GM23338 (cell line): ENCODE measurements at regions not wholly inside any gene's neighbourhood (a gene's known extent, or its start where the extent isn't known, plus 50 kb on each side); places are given as distances from the start of the nearest gene placed in this dataset.
"Not testable (repeated sequence)": the region's sequence is repeated elsewhere in the genome, so short reads cannot be mapped to it uniquely, and the experiment has no call there.

Experiments
- ATAC-seq: fragments of 200-7000 bp; cut with Tn5 transposase; 3 replicates; pipeline ENCODE4 v1.9.1; 2020
- DNase-seq: peaks from one replicate; pipeline ENCODE4 v3.0.0-alpha.2; 2015; ENCODE audit warnings: low spot score
- H2AFZ ChIP-seq: fragments of 200-600 bp; sonication (generic); 2 replicates; pipeline ENCODE4 v1.8.0; 2016; ENCODE audit warnings: antibody characterized with exemption, mild to moderate bottlenecking, moderate library complexity
- H3F3A ChIP-seq: fragments of 200-600 bp; sonication (generic); replicated peaks from 2 replicates; pipeline ENCODE4 v1.8.0; 2017; ENCODE audit warnings: antibody characterized with exemption, mixed run types, low read depth
- H3K27ac ChIP-seq: fragments of 200-600 bp; sonication (generic); 2 replicates; pipeline ENCODE4 v1.6.1; 2016; ENCODE audit warnings: low read depth
- H3K27me3 ChIP-seq: fragments of 200-600 bp; sonication (generic); 2 replicates; pipeline ENCODE4 v1.8.0; 2016; ENCODE audit warnings: mild to moderate bottlenecking, mixed run types, moderate library complexity; ENCODE audit not compliant: insufficient read depth
- H3K36me3 ChIP-seq: fragments of 200-600 bp; sonication (generic); 2 replicates; pipeline ENCODE4 v1.8.0; 2016; ENCODE audit warnings: mild to moderate bottlenecking; ENCODE audit not compliant: insufficient read depth
- H3K4me1 ChIP-seq: fragments of 200-600 bp; sonication (generic); 2 replicates; pipeline ENCODE4 v1.8.0; 2016; ENCODE audit warnings: mild to moderate bottlenecking, moderate library complexity; ENCODE audit not compliant: insufficient read depth
- H3K4me2 ChIP-seq: fragments of 200-600 bp; sonication (generic); 2 replicates; pipeline ENCODE4 v1.7.1; 2017; ENCODE audit warnings: mixed run types
- H3K4me3 ChIP-seq: fragments of 200-600 bp; sonication (generic); 2 replicates; pipeline ENCODE4 v1.6.1; 2016; ENCODE audit warnings: mixed run types
- H3K79me2 ChIP-seq: fragments of 200-600 bp; sonication (generic); replicated peaks from 2 replicates; pipeline ENCODE4 v1.8.0; 2017; ENCODE audit warnings: mild to moderate bottlenecking; ENCODE audit not compliant: insufficient read depth
- H3K9me2 ChIP-seq: fragments of 200-600 bp; sonication (generic); 2 replicates; pipeline ENCODE4 v1.8.0; 2017; ENCODE audit not compliant: insufficient read depth
- H4K20me1 ChIP-seq: fragments of 200-600 bp; sonication (generic); replicated peaks from 2 replicates; pipeline ENCODE4 v1.8.0; 2017; ENCODE audit warnings: mild to moderate bottlenecking; ENCODE audit not compliant: insufficient read depth
- H3K27ac Mint-ChIP-seq: 2 replicates; pipeline ENCODE4 v1.8.0; 2020; ENCODE audit warnings: inconsistent platforms, mild to moderate bottlenecking, moderate library complexity, mixed read lengths
- H3K27me3 Mint-ChIP-seq: 3 replicates; pipeline ENCODE4 v1.8.0; 2022; ENCODE audit warnings: low read depth, mild to moderate bottlenecking, moderate library complexity, mixed read lengths, inconsistent platforms; ENCODE audit not compliant: insufficient read depth, poor library complexity
- H3K36me3 Mint-ChIP-seq: 3 replicates; pipeline ENCODE4 v1.8.0; 2021; ENCODE audit warnings: low read depth, mild to moderate bottlenecking, inconsistent platforms, moderate library complexity, mixed read lengths
- H3K4me1 Mint-ChIP-seq: 3 replicates; pipeline ENCODE4 v1.8.0; 2020; ENCODE audit warnings: mild to moderate bottlenecking, inconsistent platforms, mixed read lengths
- H3K4me3 Mint-ChIP-seq: 3 replicates; pipeline ENCODE4 v1.8.0; 2021; ENCODE audit warnings: moderate library complexity, mild to moderate bottlenecking, inconsistent platforms, mixed read lengths
- H3K9me3 Mint-ChIP-seq: 3 replicates; pipeline ENCODE4 v1.8.0; 2020; ENCODE audit warnings: moderate library complexity, mild to moderate bottlenecking, inconsistent platforms, mixed read lengths
- CREB1 ChIP-seq: fragments of 250-450 bp; sonication (Bioruptor Pico); IDR thresholded peaks from 2 replicates; pipeline ENCODE4 v1.5.0; 2020; ENCODE audit warnings: low read depth, mild to moderate bottlenecking, moderate library complexity
- EZH2 ChIP-seq: fragments of 200-600 bp; sonication (generic); IDR thresholded peaks from one replicate; pipeline ENCODE4 v1.8.0; 2017; ENCODE audit warnings: antibody characterized with exemption, mild to moderate bottlenecking, low read depth; ENCODE audit not compliant: unreplicated experiment
- NANOG ChIP-seq: IDR thresholded peaks from 2 replicates; pipeline ENCODE4 v1.6.1; 2016; ENCODE audit warnings: antibody characterized with exemption, borderline replicate concordance
- STAT1 ChIP-seq: IDR thresholded peaks from one replicate; pipeline ENCODE4 v1.6.1; 2016; ENCODE audit warnings: antibody characterized with exemption; ENCODE audit not compliant: unreplicated experiment
- ZNF331 ChIP-seq: fragments of 250-450 bp; sonication (Bioruptor Pico); IDR thresholded peaks from 2 replicates; pipeline ENCODE4 v1.5.0; 2020; ENCODE audit warnings: low read depth, mild to moderate bottlenecking, moderate library complexity
- TF ChIP-seq, protein P1 (sequence below), 2 experiments: fragments of 200-600 bp in 1 of 2; sonication (generic) in 1 of 2; conservative IDR thresholded peaks; 2 replicates each; pipeline versions ENCODE4 v1.5.1 to v1.6.1; 2016 to 2017; ENCODE audit warnings: antibody characterized with exemption in 2 of 2, low read depth in 2 of 2, mild to moderate bottlenecking in 2 of 2, moderate library complexity in 1 of 2
- TF ChIP-seq, protein P2 (sequence below): IDR thresholded peaks from one replicate; pipeline ENCODE4 v1.6.1; 2018; ENCODE audit warnings: antibody characterized with exemption; ENCODE audit not compliant: unreplicated experiment
- TF ChIP-seq, protein P3 (sequence below): IDR thresholded peaks from 2 replicates; pipeline ENCODE4 v1.6.1; 2016; ENCODE audit warnings: antibody characterized with exemption

DNA sequence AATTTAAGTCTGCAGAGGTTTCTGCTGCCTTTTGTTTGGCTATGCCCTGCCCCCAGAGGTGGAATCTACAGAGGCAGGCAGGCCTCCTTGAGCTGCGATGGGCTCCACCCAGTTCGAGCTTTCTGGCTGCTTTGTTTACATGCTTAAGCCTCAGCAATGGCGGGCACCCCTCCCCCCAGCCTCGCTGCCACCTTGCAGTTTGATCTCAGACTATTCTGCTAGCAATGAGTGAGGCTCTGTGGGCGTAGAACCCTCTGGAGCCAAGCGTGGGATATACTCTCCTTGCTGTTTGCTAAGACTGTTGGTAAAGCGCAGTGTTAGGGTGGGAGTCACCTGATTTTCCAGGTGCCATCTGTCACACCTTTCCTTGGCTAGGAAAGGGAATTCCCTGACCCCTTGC, 250.0 kb upstream of the FAM78B start:
- H3K9me2 ChIP-seq, ATAC-seq, H3K4me3 ChIP-seq, H3K27ac Mint-ChIP-seq, H3K27me3 ChIP-seq, H3K36me3 ChIP-seq, H2AFZ ChIP-seq, H4K20me1 ChIP-seq, H3K79me2 ChIP-seq, H3K36me3 Mint-ChIP-seq, H3K4me2 ChIP-seq, H3K4me1 ChIP-seq, DNase-seq, H3K4me3 Mint-ChIP-seq, H3K27me3 Mint-ChIP-seq, H3K27ac ChIP-seq, H3K4me1 Mint-ChIP-seq, H3F3A ChIP-seq: not testable (repeated sequence)
- H3K9me3 Mint-ChIP-seq, result peaks cover 19% of the 10 kb centered on the region

DNA sequence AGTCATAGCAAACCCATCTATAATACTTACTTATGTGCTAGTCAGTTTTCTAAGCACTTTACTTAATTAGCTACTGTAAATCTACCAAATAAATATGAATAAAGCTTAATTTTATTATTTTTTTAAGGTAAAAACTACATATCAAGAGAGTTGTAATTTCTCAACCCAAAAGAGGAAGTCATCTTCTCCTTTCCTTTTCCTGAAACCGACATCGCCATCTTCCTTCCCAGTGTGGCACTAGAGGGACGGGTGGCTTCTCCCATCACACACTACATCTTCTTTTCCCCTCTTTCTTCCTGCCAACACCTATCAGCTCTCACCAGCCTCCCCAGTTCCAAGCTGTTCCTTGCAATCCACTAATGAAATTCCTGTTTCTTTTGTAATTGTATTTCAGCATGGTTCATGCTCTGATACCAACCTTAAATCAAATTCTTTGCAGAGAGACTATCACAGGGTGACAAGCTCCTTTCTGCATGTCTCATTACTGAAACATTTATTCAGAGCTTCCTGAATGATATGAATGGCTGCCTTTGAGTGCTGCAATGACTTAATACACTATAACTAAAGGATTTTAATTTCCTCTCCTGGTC, 251.6 kb upstream of the FAM78B start:
- Histone ChIP-seq H3K4me2 (no peak overlapping the region), H3K9me2 (0 out of 2 replicates have a peak, but pooled peaks cover 4% of the 10 kb centered on the region), H3K27me3 (no peaks in the 10 kb centered on the region), H3K79me2 (no peaks in the 10 kb centered on the region), H3K36me3 (no peaks in the 10 kb centered on the region), H4K20me1 (no peaks in the 10 kb centered on the region), H2AFZ (no peak overlapping the region), H3K4me1 (no peaks in the 10 kb centered on the region), H3K4me3 (no peak overlapping the region), H3K27ac (no peak overlapping the region), H3F3A (no peaks in the 10 kb centered on the region)
- Mint-ChIP-seq H3K27me3 (no peaks in the 10 kb centered on the region), H3K9me3 (peaks cover 19% of the 10 kb centered on the region), H3K4me3 (no peak overlapping the region), H3K36me3 (peaks cover 8% of the 10 kb centered on the region; the same call in 2 of the 3 replicates), H3K4me1 (no peaks in the 10 kb centered on the region), H3K27ac (no peak overlapping the region)
- no peak for DNase-seq
- no peak for ATAC-seq
- TF ChIP-seq, protein P1, sequence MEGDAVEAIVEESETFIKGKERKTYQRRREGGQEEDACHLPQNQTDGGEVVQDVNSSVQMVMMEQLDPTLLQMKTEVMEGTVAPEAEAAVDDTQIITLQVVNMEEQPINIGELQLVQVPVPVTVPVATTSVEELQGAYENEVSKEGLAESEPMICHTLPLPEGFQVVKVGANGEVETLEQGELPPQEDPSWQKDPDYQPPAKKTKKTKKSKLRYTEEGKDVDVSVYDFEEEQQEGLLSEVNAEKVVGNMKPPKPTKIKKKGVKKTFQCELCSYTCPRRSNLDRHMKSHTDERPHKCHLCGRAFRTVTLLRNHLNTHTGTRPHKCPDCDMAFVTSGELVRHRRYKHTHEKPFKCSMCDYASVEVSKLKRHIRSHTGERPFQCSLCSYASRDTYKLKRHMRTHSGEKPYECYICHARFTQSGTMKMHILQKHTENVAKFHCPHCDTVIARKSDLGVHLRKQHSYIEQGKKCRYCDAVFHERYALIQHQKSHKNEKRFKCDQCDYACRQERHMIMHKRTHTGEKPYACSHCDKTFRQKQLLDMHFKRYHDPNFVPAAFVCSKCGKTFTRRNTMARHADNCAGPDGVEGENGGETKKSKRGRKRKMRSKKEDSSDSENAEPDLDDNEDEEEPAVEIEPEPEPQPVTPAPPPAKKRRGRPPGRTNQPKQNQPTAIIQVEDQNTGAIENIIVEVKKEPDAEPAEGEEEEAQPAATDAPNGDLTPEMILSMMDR (conservative IDR thresholded peaks at IDR 0.05; ENCODE audit: low read depth in 2 of 2), result no peak
- TF ChIP-seq, protein P2, sequence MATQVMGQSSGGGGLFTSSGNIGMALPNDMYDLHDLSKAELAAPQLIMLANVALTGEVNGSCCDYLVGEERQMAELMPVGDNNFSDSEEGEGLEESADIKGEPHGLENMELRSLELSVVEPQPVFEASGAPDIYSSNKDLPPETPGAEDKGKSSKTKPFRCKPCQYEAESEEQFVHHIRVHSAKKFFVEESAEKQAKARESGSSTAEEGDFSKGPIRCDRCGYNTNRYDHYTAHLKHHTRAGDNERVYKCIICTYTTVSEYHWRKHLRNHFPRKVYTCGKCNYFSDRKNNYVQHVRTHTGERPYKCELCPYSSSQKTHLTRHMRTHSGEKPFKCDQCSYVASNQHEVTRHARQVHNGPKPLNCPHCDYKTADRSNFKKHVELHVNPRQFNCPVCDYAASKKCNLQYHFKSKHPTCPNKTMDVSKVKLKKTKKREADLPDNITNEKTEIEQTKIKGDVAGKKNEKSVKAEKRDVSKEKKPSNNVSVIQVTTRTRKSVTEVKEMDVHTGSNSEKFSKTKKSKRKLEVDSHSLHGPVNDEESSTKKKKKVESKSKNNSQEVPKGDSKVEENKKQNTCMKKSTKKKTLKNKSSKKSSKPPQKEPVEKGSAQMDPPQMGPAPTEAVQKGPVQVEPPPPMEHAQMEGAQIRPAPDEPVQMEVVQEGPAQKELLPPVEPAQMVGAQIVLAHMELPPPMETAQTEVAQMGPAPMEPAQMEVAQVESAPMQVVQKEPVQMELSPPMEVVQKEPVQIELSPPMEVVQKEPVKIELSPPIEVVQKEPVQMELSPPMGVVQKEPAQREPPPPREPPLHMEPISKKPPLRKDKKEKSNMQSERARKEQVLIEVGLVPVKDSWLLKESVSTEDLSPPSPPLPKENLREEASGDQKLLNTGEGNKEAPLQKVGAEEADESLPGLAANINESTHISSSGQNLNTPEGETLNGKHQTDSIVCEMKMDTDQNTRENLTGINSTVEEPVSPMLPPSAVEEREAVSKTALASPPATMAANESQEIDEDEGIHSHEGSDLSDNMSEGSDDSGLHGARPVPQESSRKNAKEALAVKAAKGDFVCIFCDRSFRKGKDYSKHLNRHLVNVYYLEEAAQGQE, result no peak
- TF ChIP-seq, protein P3, sequence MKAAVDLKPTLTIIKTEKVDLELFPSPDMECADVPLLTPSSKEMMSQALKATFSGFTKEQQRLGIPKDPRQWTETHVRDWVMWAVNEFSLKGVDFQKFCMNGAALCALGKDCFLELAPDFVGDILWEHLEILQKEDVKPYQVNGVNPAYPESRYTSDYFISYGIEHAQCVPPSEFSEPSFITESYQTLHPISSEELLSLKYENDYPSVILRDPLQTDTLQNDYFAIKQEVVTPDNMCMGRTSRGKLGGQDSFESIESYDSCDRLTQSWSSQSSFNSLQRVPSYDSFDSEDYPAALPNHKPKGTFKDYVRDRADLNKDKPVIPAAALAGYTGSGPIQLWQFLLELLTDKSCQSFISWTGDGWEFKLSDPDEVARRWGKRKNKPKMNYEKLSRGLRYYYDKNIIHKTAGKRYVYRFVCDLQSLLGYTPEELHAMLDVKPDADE, result no peak
- TF ChIP-seq ZNF331 (CRISPR knock-in tag) (no peak), STAT1 (no peak), CREB1 (CRISPR knock-in tag) (no peak), EZH2 (no peak), NANOG (no peak)

DNA sequence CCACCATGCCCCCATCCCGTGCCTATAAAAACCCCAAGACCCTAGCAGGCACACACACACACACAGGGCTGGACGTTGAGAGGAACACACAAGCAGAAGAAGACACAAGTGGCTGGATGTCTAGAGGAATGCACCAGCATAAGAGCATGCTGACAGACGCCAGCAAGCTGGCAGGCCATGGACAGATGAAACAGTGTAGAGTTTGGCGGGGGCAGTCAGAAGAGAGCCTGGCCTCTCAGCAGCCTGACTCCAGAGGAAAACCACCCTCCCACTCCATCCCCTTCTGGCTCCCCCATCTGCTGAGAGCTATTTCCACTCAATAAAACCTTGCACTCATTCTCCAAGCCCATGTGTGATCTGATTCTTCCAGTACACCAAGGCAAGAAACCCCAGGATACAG, 255.8 kb upstream of the FAM78B start:
- H3K27me3 ChIP-seq, H3K4me1 Mint-ChIP-seq, H3K4me3 ChIP-seq, H3K4me3 Mint-ChIP-seq, H3K27ac ChIP-seq, DNase-seq, H3K9me2 ChIP-seq, H3K9me3 Mint-ChIP-seq, H3K27ac Mint-ChIP-seq, H3K27me3 Mint-ChIP-seq, H3F3A ChIP-seq, H3K4me1 ChIP-seq, H3K36me3 ChIP-seq, H3K36me3 Mint-ChIP-seq, ATAC-seq, H4K20me1 ChIP-seq, H3K4me2 ChIP-seq, H2AFZ ChIP-seq, H3K79me2 ChIP-seq: not testable (repeated sequence)
